NB4 (cell line): ENCODE measurements at regions not wholly inside any gene's neighbourhood (a gene's known extent, or its start where the extent isn't known, plus 50 kb on each side); places are given as distances from the start of the nearest gene placed in this dataset.

Source experiments
- DNase-seq: peaks from one replicate; pipeline ENCODE4 v3.0.0; 2010; ENCODE audit warnings: low read depth
- H3K4me3 ChIP-seq: one replicate; pipeline ENCODE4 v1.5.1; 2011; ENCODE audit warnings: mild to moderate bottlenecking, low read depth, low read length, moderate library complexity
- MYC ChIP-seq: IDR thresholded peaks from 2 replicates; pipeline ENCODE4 v1.6.1; 2011; ENCODE audit warnings: low read depth, low read length
- POLR2A ChIP-seq: IDR thresholded peaks from 2 replicates; pipeline ENCODE4 v1.6.1; 2011; ENCODE audit warnings: mild to moderate bottlenecking; ENCODE audit not compliant: insufficient read length; ENCODE audit errors: extremely low read depth
- TF ChIP-seq, protein P1 (sequence below): IDR thresholded peaks from 2 replicates; pipeline ENCODE4 v1.6.1; 2011; ENCODE audit warnings: low read depth, low read length
- TF ChIP-seq, protein P2 (sequence below): IDR thresholded peaks from one replicate; pipeline ENCODE4 v1.5.1; 2012; ENCODE audit warnings: low read depth, low read length

DNA sequence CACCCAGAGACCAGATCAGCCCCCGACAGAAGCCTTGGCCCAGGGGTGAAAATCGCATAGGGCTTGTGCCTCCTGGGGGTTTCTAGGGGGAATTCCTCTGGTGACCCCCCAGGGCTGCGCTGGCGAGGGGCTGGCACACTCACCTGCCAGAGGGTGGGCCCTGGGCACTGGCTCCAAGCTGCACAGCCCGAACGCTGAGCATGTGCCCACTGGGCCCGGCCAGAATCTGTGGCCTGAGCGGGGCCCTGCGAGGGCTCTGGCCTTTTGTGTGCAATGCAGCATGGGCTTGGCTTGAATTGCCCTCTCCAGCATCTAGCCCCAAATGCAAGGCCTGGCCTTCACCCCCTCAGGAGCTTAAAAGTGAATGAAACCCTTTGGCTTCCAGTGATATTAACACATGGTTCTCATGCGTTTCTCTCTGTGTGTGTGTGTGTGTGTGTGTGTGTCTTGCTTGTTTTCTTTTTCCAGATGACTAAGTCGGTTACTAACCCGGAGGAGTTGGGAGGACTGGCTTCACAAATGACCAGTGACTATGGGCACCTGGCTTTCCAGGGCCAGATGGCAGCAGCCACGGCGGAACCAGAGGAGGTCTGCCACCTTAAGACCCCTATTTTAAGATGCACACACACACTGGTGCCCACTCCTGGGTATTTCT is 259.1 kb upstream of the TPM1 start:
- H3K4me3 ChIP-seq = no peak overlapping the region
- no peak for DNase-seq
- no peak for TF ChIP-seq POLR2A
- TF ChIP-seq, protein P1, sequence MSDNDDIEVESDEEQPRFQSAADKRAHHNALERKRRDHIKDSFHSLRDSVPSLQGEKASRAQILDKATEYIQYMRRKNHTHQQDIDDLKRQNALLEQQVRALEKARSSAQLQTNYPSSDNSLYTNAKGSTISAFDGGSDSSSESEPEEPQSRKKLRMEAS = no peak
- TF ChIP-seq, protein P2, sequence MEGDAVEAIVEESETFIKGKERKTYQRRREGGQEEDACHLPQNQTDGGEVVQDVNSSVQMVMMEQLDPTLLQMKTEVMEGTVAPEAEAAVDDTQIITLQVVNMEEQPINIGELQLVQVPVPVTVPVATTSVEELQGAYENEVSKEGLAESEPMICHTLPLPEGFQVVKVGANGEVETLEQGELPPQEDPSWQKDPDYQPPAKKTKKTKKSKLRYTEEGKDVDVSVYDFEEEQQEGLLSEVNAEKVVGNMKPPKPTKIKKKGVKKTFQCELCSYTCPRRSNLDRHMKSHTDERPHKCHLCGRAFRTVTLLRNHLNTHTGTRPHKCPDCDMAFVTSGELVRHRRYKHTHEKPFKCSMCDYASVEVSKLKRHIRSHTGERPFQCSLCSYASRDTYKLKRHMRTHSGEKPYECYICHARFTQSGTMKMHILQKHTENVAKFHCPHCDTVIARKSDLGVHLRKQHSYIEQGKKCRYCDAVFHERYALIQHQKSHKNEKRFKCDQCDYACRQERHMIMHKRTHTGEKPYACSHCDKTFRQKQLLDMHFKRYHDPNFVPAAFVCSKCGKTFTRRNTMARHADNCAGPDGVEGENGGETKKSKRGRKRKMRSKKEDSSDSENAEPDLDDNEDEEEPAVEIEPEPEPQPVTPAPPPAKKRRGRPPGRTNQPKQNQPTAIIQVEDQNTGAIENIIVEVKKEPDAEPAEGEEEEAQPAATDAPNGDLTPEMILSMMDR = no peak
- no peak for TF ChIP-seq MYC

DNA sequence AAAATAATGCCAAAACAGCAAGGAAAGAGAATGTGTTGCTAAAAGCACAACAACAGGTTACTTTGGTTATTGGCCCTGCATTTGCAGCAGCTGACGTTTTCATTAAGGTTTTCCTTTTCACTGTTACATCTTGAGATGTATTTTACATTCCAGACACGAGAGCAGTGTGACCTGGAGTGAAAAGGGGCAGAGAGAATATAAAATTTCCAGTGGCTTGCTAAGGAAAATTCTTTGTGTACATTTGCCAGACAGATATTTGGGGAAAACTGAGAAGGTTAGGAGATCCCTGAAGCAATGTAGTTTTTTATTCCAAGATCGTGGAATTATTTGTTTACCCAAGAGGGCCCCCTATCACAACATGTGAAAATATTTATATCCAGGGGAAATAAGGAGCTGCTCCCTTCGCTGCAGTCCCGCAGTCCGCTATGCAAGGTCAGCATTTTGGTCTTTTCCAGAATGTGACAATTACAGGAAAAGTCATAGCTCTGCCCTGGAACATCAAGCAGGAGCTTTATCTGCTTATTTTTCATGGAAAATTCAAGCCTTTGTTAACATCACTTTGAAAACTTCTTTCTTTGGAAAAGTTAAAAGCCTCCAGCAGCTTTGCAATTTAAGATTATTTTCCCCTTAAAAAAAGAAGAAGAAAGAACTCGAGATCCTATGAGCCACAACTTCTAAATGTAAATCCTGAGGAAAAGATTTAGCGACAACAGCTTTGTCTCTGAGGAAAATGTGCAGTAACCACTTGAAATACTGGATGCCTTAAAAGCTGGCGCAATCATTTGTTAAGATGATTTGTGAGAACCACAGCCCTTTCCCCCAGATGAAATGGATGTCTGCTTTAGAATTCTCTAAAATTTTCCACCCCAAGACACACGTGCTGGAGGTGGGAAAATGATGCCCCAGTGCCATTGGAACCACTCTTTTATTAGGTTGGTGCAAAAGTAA is 256.4 kb upstream of the TPM1 start:
- no peak for DNase-seq
- TF ChIP-seq, protein P2 = no peak
- no peak for TF ChIP-seq POLR2A
- TF ChIP-seq, protein P1 = no peak
- TF ChIP-seq MYC = no peak
- no peak overlapping the region for H3K4me3 ChIP-seq

DNA sequence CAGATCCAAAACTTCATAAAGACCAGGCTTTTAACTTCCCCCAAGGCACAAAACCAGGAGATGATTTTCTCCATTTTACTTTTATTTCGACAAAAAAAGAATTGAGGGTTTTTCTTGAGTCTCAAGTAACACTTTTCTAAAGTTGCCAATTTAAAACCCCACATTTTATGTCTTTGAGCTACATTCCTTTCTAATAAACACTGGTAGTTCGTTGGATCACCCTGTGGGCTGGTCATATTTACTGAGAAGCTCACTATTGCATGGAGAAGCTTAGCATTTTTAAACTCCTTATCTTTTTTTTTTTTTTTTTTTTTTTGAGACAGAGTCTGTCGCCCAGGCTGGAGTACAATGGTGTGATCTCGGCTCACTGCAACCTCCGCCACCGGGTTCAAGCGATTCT is 255.1 kb upstream of the TPM1 start:
- no peak for DNase-seq
- no peak overlapping the region for H3K4me3 ChIP-seq
- TF ChIP-seq POLR2A (no peak), MYC (no peak)
- TF ChIP-seq, protein P1 = no peak
- TF ChIP-seq, protein P2 = no peak

DNA sequence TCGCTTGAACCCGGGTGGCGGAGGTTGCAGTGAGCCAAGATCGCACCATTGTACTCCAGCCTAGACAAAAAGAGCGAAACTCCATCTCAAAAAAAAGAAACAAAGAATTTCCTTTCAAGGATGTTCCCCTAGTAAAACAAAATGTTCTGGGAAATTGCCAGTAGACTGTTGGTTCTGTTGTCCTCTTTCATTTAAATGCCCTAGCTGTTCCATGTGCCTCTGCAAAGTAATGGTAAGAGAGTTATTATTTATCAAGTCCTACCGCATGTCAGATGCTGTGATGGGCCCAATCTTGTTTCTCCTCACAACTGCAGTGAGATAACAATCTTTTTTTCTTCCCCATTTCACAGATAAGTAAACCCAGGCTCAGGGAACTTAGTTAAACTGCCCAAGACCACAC is 254.3 kb upstream of the TPM1 start:
- TF ChIP-seq, protein P2 = no peak
- TF ChIP-seq MYC = no peak
- TF ChIP-seq, protein P1 = no peak
- TF ChIP-seq POLR2A = no peak
- no peak for DNase-seq
- H3K4me3 ChIP-seq = no peak overlapping the region

DNA sequence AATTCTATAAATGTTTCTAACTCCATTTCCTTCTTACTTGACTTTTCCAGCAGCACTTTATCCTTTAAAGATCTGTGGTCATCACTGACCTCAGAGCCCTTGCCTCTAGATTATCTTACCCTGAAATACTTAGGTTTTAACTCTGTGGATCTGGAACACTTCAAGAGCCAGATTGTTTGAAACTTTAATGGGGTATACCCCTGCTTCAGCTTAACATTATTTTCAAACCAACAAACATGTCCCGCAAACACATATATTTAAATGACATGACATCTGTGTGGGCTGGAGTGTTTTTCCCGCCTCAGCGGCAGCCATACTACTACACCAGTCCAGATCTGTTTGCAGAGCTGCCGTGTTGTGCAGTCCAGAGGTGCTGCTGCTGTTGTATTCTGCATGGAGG is 252.0 kb upstream of the TPM1 start:
- DNase-seq = no peak
- TF ChIP-seq MYC (no peak), POLR2A (no peak)
- TF ChIP-seq, protein P1 = no peak
- TF ChIP-seq, protein P2 = no peak
- no peak overlapping the region for H3K4me3 ChIP-seq
